ENCODE measurements at regions not wholly inside any gene's neighbourhood (a gene's known extent, or its start where the extent isn't known, plus 50 kb on each side); places are given as distances from the start of the nearest gene placed in this dataset.
A peak's percentile ranks its signal among the peaks of the same experiment; 100 is the strongest.
"Not testable (repeated sequence)": the region's sequence is repeated elsewhere in the genome, so short reads cannot be mapped to it uniquely, and the experiment has no call there.

GRCh38 chr4:159673221-159673620 is 570.3 kb downstream of the RAPGEF2 start:
- no peak for DNase-seq

GRCh38 chr4:159674241-159674640 is 571.4 kb downstream of the RAPGEF2 start:
- no peak for DNase-seq

DNA sequence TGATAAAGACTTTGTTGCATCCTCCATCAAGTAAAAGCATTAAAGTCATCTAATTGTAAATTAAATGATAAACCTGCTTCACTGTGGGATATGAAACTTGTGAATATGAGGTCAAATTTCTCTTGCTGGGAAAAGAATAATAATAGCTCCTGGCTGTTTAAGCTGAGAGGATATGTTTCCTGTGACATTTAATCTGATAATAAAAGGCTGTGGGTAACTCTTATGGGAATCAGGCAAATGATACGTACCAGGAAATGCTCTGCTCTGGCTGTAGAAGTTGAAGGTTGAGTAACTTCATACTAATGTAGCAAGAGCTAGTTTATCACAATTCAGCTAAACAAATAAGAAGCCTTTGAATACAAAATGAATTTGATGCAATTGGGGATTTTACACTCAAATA is 574.6 kb downstream of the RAPGEF2 start:
- DNase-seq, result no peak

- no peak for DNase-seq
Measured at GRCh38 chr4:159682996-159683395, 580.1 kb downstream of the RAPGEF2 start.

GRCh38 chr4:159684061-159684460 is 581.2 kb downstream of the RAPGEF2 start:
- DNase-seq, result no peak

GRCh38 chr4:159685340-159686092 is 582.6 kb downstream of the RAPGEF2 start:
- DNase-seq, result no peak

DNA sequence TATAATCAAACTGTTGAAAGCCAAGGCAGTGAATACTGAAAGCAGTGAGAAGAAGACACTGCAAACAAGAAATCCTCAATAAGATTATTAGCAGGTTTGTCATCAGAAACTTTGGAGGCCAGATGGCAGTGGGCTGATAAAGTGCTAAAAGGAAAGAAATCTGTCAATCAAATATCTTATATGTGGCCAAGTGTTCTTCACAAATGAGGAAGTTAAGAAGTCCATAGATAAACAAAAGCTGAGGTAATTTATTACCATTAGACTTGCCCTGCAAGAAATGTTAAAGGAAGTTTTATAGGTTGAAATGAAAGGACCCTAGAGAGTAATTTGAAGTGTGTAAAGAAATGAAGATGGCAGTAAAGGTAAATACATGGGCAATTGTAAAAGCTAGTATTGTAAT is 586.6 kb downstream of the RAPGEF2 start:
- DNase-seq, result no peak

DNA sequence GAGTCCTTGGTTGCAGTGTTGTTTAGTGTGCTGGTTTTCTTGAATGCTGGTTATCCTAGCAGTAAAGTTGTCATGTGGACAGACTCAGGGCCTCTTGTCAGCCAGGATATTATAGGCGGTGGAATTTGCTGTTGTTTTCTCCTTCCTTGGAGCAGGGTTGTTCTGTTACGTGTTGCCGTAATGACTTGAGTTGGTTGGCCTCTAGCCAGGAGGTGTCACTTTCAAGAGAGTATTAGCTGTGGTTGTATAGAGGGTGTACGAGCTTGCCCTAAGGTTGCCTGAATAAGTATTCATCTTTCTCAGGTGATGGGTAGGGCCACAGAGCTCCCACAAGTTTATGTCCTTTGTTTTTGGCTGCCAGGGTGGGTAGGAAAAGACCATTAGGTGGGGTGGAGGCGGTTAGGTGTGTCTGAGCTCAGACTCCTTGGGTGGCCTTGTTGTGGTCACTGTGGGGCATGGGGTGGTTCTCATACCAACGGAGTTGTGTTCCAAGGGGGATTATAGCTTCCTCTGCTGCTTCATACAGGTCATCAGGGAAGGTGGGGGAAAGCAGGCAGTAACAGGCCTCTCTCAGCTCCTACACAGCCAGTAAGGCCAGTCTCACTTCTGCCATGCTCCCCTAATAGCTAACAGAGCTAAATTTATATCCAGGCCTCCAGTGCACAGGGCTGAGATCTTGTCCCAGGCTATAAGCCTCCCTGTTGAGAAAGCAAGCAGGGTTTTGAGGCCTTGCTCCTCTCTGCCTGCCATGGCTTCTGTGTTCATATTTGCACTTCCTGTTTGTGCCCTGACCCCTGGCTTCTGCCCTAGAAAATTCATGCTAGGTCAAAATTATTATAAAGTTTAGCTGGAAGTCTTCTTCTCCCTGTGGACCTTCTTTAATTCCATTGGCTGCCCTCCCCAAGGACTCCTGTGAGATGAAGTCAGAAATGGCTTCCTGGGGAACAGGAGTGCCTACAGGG is 594.7 kb downstream of the RAPGEF2 start:
- DNase-seq, result no peak

DNA sequence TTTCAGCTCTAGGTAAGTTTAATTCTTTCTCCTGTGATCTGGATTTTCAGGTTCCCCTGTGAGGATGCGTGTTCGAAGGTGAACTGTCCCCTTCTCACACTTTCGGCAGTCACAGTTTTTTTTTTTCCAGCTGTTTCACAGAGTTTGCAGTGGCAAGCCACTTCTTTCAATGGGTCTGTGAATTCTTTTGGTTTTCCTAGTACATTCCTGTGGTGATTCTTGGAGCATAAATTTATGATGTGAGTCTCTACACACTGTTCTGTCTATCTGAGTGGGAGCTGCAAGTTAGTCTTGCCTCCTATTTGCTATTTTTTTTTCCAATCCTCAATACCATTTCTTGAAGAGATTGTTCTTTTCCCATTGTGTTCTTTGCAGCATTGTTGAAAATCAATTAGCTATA is 595.5 kb downstream of the RAPGEF2 start:
- DNase-seq, result no peak

DNA sequence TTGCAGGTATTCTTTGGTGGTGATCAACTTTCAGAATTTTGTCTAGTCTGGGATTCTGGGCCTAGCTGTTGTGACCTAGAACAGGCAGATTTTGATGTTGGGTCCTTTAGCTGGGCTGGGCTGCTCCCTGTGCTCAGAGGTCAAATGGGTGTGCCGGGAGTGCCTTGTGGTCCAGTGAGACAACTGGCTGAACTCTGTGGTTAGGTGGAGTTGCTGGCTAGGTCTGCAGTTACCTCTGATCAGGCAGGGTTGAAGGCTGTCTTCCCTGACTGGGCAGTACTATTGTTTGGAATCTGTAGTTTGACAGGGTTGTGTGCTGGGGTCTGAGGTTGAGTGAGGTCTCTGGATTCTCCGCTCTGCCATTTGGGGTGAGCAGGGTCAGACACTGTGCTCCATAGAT is 599.3 kb downstream of the RAPGEF2 start:
- no peak for DNase-seq

GRCh38 chr4:159705334-159705733 is 602.5 kb downstream of the RAPGEF2 start:
- DNase-seq, result no peak

GRCh38 chr4:159706704-159707103 is 603.8 kb downstream of the RAPGEF2 start:
- DNase-seq, result no peak

DNA sequence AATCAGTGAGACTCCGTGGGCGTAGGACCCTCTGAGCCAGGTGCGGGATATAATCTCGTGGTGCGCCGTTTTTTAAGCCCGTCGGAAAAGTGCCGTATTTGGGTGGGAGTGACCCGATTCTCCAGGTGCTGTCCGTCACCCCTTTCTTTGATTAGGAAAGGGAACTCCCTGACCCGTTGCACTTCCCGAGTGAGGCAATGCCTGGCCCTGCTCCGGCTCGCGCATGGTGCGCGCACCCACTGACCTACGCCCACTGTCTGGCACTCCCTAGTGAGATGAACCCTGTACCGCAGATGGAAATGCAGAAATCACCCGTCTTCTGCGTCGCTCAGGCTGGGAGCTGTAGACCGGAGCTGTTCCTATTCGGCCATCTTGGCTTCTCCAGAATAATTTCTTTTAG is 612.3 kb downstream of the RAPGEF2 start:
- DNase-seq, result not testable (repeated sequence)

- no peak for DNase-seq
Measured at GRCh38 chr4:159719531-159719930, 616.7 kb downstream of the RAPGEF2 start.

DNA sequence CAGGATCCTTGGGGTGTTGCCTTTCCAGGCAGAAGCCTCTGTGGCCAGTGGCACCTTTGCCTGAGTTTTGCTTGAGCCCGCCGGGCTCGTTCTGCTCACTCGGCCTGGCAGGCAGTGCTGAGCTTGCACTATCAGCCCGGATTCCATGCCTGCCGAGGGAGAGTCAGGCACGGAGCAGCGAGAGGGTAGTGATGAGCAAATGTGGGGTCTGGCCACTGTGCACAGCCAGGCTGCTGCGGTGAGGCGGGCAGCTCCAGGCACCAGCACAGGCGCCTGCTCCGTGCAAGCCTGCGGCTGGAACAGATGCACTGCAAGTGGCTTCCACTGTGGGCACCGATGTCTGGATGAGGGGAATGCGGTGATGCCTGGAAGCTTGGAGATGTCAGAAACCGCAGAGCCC is 619.2 kb downstream of the RAPGEF2 start:
- DNase-seq, result no peak

DNA sequence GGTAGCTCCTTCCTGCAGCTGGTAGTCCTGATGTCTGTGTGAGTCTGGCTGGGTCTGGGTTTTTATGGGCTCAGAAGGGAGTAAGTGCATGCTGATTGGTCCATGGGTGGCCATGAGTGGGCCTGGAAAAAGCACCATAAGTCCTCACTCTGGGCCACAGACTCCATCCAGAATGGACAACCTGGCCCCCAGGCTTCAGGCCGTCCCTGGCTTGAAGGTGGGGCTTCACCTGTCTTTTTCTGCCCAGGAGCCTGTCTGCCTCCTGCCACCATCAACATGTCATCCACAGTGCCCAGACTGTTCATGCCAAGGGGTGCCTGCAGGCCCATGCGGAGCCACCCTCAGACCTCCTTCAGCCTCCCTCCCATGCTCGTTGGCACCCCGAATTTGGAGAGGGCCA is 620.0 kb downstream of the RAPGEF2 start:
- no peak for DNase-seq

DNA sequence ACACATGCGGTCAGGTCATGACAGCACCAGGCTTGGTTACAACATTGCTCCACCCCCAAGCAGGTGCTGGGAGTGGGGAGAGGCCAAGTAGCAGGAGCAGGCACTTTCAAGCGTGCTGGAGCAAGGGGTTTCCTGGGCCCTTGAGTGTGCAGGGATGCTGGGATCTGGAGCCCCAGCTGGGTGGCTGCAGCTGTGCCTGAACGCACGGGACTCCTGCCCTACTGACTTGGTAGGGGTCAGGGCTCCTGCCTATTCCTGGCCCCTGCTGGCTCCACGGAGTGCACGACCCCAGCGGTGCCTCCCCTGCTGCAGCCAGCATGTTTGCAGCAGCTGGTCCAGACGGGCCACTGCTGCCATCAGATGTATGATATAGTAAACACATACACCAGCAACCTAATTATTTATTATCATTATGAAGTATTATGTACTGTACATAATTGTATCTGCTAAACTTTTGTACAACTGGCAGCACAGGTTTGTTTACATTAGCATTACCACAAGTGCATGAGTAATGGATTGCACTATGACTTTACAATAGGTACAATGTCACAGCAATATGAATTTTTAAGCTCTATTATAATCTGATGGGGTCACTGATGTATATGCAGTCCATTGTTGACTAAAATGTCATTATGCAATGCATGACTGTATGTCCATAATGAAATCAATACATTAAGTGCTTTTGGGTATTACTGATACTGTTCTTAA is 620.6 kb downstream of the RAPGEF2 start:
- DNase-seq, result no peak

- no peak for DNase-seq
Measured at GRCh38 chr4:159725571-159725970, 622.7 kb downstream of the RAPGEF2 start.

GRCh38 chr4:159735281-159736207 is 632.7 kb downstream of the RAPGEF2 start:
- no peak for DNase-seq

DNA sequence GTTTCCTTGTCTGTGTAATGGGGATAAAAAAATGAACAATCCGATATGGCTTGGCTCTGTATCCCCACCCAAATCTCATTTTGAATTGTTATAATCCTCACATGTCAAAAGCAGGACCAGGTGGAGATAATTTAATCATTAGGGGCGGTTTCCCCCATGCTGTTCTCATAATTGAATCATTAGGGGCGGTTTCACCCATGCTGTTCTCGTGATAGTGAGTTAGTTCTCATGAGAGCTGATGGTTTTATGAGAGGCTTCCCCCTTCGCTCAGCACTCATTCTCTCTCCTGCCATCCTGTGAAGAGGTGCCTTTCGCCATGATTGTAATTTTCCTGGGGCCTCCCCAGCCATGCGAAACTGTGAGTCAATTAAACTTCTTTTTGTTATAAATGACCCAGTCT is 633.5 kb downstream of the RAPGEF2 start:
- peak in 1 of 2 experiments; percentile 2 for DNase-seq

- DNase-seq, result no peak
Measured at GRCh38 chr4:159743971-159744370, 641.1 kb downstream of the RAPGEF2 start.

DNA sequence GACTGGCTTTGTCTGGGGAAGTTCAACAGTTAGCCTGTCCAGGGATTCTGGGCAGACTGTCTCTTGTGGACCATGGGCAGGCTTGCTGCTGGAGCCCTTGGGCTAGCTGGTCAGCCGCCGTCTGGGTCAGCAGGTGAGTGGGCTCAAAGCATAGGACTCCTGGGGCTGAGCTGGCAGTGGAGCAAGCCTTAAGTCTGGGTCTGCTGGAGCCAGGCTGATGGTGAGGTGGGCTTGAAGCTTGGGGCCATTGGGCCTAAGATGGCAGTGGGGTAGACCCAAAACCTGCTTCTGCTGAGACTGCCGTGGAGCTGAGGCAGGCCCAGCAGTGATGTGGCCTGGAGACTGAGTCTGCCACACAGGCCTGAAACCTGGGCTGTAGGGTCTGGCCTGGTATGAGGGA is 645.1 kb downstream of the RAPGEF2 start:
- no peak for DNase-seq

Measured in NCI-H524 (cell line).